Tibial nerve (tissue), 3 donors: ENCODE measurements at regions not wholly inside any gene's neighbourhood (a gene's known extent, or its start where the extent isn't known, plus 50 kb on each side); places are given as distances from the start of the nearest gene placed in this dataset.

Experiments used
- POLR2A ChIP-seq, 2 donors: fragments of 450-650 bp; IDR thresholded peaks; one replicate each; pipeline ENCODE4 v1.6.1; 2017; ENCODE audit warnings: antibody characterized with exemption in 2 of 2, mild to moderate bottlenecking in 2 of 2, moderate library complexity in 2 of 2
- TF ChIP-seq, protein P1 (sequence below), 5 experiments: fragments of 200-600 bp in 3 of 5; fragments of 450-650 bp in 2 of 5; sonication (generic) in 3 of 5; IDR thresholded peaks; one replicate each; pipeline ENCODE4 v1.5.1; 2016 to 2019; ENCODE audit warnings: antibody characterized with exemption in 5 of 5, mild to moderate bottlenecking in 3 of 5, moderate library complexity in 2 of 5

GRCh38 chr6:86871681-86872080 lies 65.6 kb upstream of the HTR1E start:
- TF ChIP-seq POLR2A (IDR thresholded peaks at IDR 0.05): no peak
- TF ChIP-seq, protein P1, sequence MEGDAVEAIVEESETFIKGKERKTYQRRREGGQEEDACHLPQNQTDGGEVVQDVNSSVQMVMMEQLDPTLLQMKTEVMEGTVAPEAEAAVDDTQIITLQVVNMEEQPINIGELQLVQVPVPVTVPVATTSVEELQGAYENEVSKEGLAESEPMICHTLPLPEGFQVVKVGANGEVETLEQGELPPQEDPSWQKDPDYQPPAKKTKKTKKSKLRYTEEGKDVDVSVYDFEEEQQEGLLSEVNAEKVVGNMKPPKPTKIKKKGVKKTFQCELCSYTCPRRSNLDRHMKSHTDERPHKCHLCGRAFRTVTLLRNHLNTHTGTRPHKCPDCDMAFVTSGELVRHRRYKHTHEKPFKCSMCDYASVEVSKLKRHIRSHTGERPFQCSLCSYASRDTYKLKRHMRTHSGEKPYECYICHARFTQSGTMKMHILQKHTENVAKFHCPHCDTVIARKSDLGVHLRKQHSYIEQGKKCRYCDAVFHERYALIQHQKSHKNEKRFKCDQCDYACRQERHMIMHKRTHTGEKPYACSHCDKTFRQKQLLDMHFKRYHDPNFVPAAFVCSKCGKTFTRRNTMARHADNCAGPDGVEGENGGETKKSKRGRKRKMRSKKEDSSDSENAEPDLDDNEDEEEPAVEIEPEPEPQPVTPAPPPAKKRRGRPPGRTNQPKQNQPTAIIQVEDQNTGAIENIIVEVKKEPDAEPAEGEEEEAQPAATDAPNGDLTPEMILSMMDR (IDR thresholded peaks at IDR 0.05): no peak
